SK-N-SH treated with all-trans-retinoic acid at 6 μM for 48 hours (cell line): ENCODE measurements at regions not wholly inside any gene's neighbourhood (a gene's known extent, or its start where the extent isn't known, plus 50 kb on each side); places are given as distances from the start of the nearest gene placed in this dataset.

Source experiments
- ATAC-seq: fragments of 200-7000 bp; cut with Tn5 transposase; 3 replicates; pipeline ENCODE4 v1.9.1; 2020; ENCODE audit warnings: mild to moderate bottlenecking, moderate library complexity
- ARNTL ChIP-seq: fragments of 450-650 bp; formaldehyde crosslinking; IDR thresholded peaks from 2 replicates; pipeline ENCODE4 v1.5.0; 2020; ENCODE audit warnings: low read depth, mild to moderate bottlenecking, moderate library complexity, borderline replicate concordance
- BACH2 ChIP-seq: fragments of 250-450 bp; sonication (Bioruptor Pico); IDR thresholded peaks from 2 replicates; pipeline ENCODE4 v1.9.0; 2021; ENCODE audit warnings: mild to moderate bottlenecking, borderline replicate concordance
- CREB5 ChIP-seq: fragments of 250-450 bp; sonication (Bioruptor Pico); IDR thresholded peaks from 2 replicates; pipeline ENCODE4 v1.5.1; 2020; ENCODE audit warnings: low read depth, mild to moderate bottlenecking, moderate library complexity
- CSDC2 ChIP-seq: fragments of 250-450 bp; sonication (Bioruptor Pico); IDR thresholded peaks from 2 replicates; pipeline ENCODE4 v1.5.0; 2020; ENCODE audit warnings: mild to moderate bottlenecking, moderate library complexity
- ESRRG ChIP-seq: fragments of 250-450 bp; sonication (Bioruptor Pico); IDR thresholded peaks from 2 replicates; pipeline ENCODE4 v1.6.1; 2021; ENCODE audit warnings: mild to moderate bottlenecking
- GLIS3 ChIP-seq: fragments of 250-450 bp; sonication (Bioruptor Pico); IDR thresholded peaks from 2 replicates; pipeline ENCODE4 v1.5.0; 2020; ENCODE audit warnings: mild to moderate bottlenecking, moderate library complexity
- ISL1 ChIP-seq: fragments of 250-450 bp; sonication (Bioruptor Pico); IDR thresholded peaks from 2 replicates; pipeline ENCODE4 v2.1.2; 2022; ENCODE audit warnings: mild to moderate bottlenecking, moderate library complexity
- OSR1 ChIP-seq: fragments of 250-450 bp; sonication (Bioruptor Pico); IDR thresholded peaks from 2 replicates; pipeline ENCODE4 v1.8.0; 2022; ENCODE audit warnings: moderate library complexity, mild to moderate bottlenecking, inconsistent platforms
- PATZ1 ChIP-seq: fragments of 250-450 bp; sonication (Bioruptor Pico); IDR thresholded peaks from 2 replicates; pipeline ENCODE4 v1.8.0; 2020; ENCODE audit warnings: mild to moderate bottlenecking, moderate library complexity, borderline replicate concordance
- POU6F1 ChIP-seq: fragments of 250-450 bp; sonication (Bioruptor Pico); IDR thresholded peaks from 2 replicates; pipeline ENCODE4 v1.8.0; 2021; ENCODE audit warnings: low read depth, mild to moderate bottlenecking, moderate library complexity, borderline replicate concordance
- PPARA ChIP-seq: fragments of 250-450 bp; sonication (Bioruptor Pico); IDR thresholded peaks from 2 replicates; pipeline ENCODE4 v1.5.0; 2020; ENCODE audit warnings: mild to moderate bottlenecking, borderline replicate concordance
- RARB ChIP-seq: fragments of 250-450 bp; sonication (Bioruptor Pico); IDR thresholded peaks from 2 replicates; pipeline ENCODE4 v1.8.0; 2021; ENCODE audit warnings: mild to moderate bottlenecking, moderate library complexity
- SNAI2 ChIP-seq: fragments of 250-450 bp; sonication (Bioruptor Pico); IDR thresholded peaks from 2 replicates; pipeline ENCODE4 v1.5.0; 2020; ENCODE audit warnings: mild to moderate bottlenecking, moderate library complexity
- TCF4 ChIP-seq: fragments of 250-450 bp; sonication (Bioruptor Pico); IDR thresholded peaks from 2 replicates; pipeline ENCODE4 v1.8.0; 2021; ENCODE audit warnings: mild to moderate bottlenecking, moderate library complexity, borderline replicate concordance
- TSHZ2 ChIP-seq: fragments of 250-450 bp; sonication (Bioruptor Pico); IDR thresholded peaks from 2 replicates; pipeline ENCODE4 v1.5.0; 2020; ENCODE audit warnings: mild to moderate bottlenecking, moderate library complexity
- ZFP30 ChIP-seq: fragments of 450-650 bp; formaldehyde crosslinking; IDR thresholded peaks from 2 replicates; pipeline ENCODE4 v1.5.0; 2022; ENCODE audit warnings: mild to moderate bottlenecking, moderate library complexity
- ZNF70 ChIP-seq: fragments of 450-650 bp; formaldehyde crosslinking; IDR thresholded peaks from 2 replicates; pipeline ENCODE4 v1.5.0; 2020; ENCODE audit warnings: mild to moderate bottlenecking, moderate library complexity
- ZNF8 ChIP-seq: fragments of 450-650 bp; formaldehyde crosslinking; IDR thresholded peaks from 2 replicates; pipeline ENCODE4 v1.5.0; 2020; ENCODE audit warnings: mild to moderate bottlenecking, moderate library complexity
- TF ChIP-seq, protein P1 (sequence below): fragments of 250-450 bp; sonication (Bioruptor Pico); IDR thresholded peaks from 2 replicates; pipeline ENCODE4 v1.5.1; 2021; ENCODE audit warnings: mild to moderate bottlenecking, moderate library complexity

GRCh38 chr5:119852140-119852539 lies 222.8 kb downstream of the FAM170A start:
- no peak for ATAC-seq
- TF ChIP-seq POU6F1 (no peak), ZNF70 (CRISPR knock-in tag) (no peak), SNAI2 (no peak), BACH2 (no peak), PPARA (CRISPR knock-in tag) (no peak), TSHZ2 (CRISPR knock-in tag) (no peak), RARB (no peak), GLIS3 (CRISPR knock-in tag) (no peak), ZFP30 (CRISPR knock-in tag) (no peak), TCF4 (CRISPR knock-in tag) (no peak), OSR1 (CRISPR knock-in tag) (no peak)
- TF ChIP-seq, all 23 proteins: peak for 0

- TF ChIP-seq GLIS3 (CRISPR knock-in tag) (no peak), ZFP30 (CRISPR knock-in tag) (no peak), POU6F1 (no peak), ISL1 (CRISPR knock-in tag) (no peak), CSDC2 (CRISPR knock-in tag) (no peak), ESRRG (CRISPR knock-in tag) (no peak), TCF4 (CRISPR knock-in tag) (no peak), BACH2 (no peak), ARNTL (no peak), TSHZ2 (CRISPR knock-in tag) (no peak), PATZ1 (no peak), CREB5 (CRISPR knock-in tag) (no peak), ZNF8 (CRISPR knock-in tag) (no peak), RARB (no peak)
- TF ChIP-seq, protein P1, sequence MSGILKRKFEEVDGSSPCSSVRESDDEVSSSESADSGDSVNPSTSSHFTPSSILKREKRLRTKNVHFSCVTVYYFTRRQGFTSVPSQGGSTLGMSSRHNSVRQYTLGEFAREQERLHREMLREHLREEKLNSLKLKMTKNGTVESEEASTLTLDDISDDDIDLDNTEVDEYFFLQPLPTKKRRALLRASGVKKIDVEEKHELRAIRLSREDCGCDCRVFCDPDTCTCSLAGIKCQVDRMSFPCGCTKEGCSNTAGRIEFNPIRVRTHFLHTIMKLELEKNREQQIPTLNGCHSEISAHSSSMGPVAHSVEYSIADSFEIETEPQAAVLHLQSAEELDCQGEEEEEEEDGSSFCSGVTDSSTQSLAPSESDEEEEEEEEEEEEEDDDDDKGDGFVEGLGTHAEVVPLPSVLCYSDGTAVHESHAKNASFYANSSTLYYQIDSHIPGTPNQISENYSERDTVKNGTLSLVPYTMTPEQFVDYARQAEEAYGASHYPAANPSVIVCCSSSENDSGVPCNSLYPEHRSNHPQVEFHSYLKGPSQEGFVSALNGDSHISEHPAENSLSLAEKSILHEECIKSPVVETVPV (CRISPR knock-in tag), result no peak
Measured at GRCh38 chr5:119860463-119860862, 231.1 kb downstream of the FAM170A start.

More at GRCh38 chr5:119860463-119860862, 231.1 kb downstream of the FAM170A start:
- ATAC-seq, result no peak
